Nephron progenitor cell (in vitro differentiated cells): ENCODE measurements at regions not wholly inside any gene's neighbourhood (a gene's known extent, or its start where the extent isn't known, plus 50 kb on each side); places are given as distances from the start of the nearest gene placed in this dataset.

Experiments used
- DNase-seq: peaks from one replicate; pipeline ENCODE4 v3.0.0; 2021
- H3K27ac Mint-ChIP-seq: 2 replicates; pipeline ENCODE4 v1.8.0; 2021; ENCODE audit warnings: mild to moderate bottlenecking, moderate library complexity, mixed read lengths
- H3K27me3 Mint-ChIP-seq: 2 replicates; pipeline ENCODE4 v1.8.0; 2021; ENCODE audit warnings: mild to moderate bottlenecking, low read depth, mixed read lengths; ENCODE audit not compliant: poor library complexity
- H3K36me3 Mint-ChIP-seq: 2 replicates; pipeline ENCODE4 v1.8.0; 2021; ENCODE audit warnings: low read depth, mixed read lengths
- H3K4me1 Mint-ChIP-seq: 2 replicates; pipeline ENCODE4 v1.8.0; 2021; ENCODE audit warnings: mixed read lengths
- H3K4me3 Mint-ChIP-seq: 2 replicates; pipeline ENCODE4 v1.8.0; 2021; ENCODE audit warnings: mild to moderate bottlenecking, moderate library complexity, mixed read lengths
- H3K9me3 Mint-ChIP-seq: 2 replicates; pipeline ENCODE4 v1.8.0; 2021; ENCODE audit warnings: mild to moderate bottlenecking, moderate library complexity, mixed read lengths
- CTCF ChIP-seq: fragments of 200-600 bp; sonication (generic); IDR thresholded peaks from 2 replicates; pipeline ENCODE4 v1.5.0; 2021; ENCODE audit warnings: antibody characterized with exemption

GRCh38 chr3:35078780-35079179 is 560.5 kb upstream of the ARPP21 start:
- no peak for DNase-seq
- Mint-ChIP-seq H3K27ac (no peak overlapping the region), H3K4me1 (no peaks in the 10 kb centered on the region), H3K4me3 (no peak overlapping the region), H3K27me3 (no peaks in the 10 kb centered on the region), H3K9me3 (no peaks in the 10 kb centered on the region), H3K36me3 (no peaks in the 10 kb centered on the region)
- TF ChIP-seq CTCF, result no peak

- no peak for TF ChIP-seq CTCF
- H3K27ac Mint-ChIP-seq, result no peak overlapping the region
- no peak for DNase-seq
- H3K9me3 Mint-ChIP-seq, result no peaks in the 10 kb centered on the region
- no peaks in the 10 kb centered on the region for H3K27me3 Mint-ChIP-seq
- H3K4me3 Mint-ChIP-seq, result no peak overlapping the region
- H3K4me1 Mint-ChIP-seq, result no peaks in the 10 kb centered on the region
- no peaks in the 10 kb centered on the region for H3K36me3 Mint-ChIP-seq
Measured at GRCh38 chr3:35079403-35079802, 559.9 kb upstream of the ARPP21 start.

- H3K4me1 Mint-ChIP-seq, result no peaks in the 10 kb centered on the region
- H3K27ac Mint-ChIP-seq, result no peak overlapping the region
- no peaks in the 10 kb centered on the region for H3K9me3 Mint-ChIP-seq
- H3K27me3 Mint-ChIP-seq, result no peaks in the 10 kb centered on the region
- DNase-seq, result no peak
- no peaks in the 10 kb centered on the region for H3K36me3 Mint-ChIP-seq
- no peak overlapping the region for H3K4me3 Mint-ChIP-seq
- TF ChIP-seq CTCF, result no peak
Measured at GRCh38 chr3:35081899-35082298, 557.4 kb upstream of the ARPP21 start.

GRCh38 chr3:35088943-35089342 is 550.4 kb upstream of the ARPP21 start:
- Mint-ChIP-seq H3K36me3 (no peaks in the 10 kb centered on the region), H3K9me3 (peaks cover 31% of the 10 kb centered on the region), H3K4me3 (no peak overlapping the region), H3K27me3 (no peaks in the 10 kb centered on the region), H3K27ac (no peak overlapping the region), H3K4me1 (no peaks in the 10 kb centered on the region)
- no peak for DNase-seq
- no peak for TF ChIP-seq CTCF

GRCh38 chr3:35114686-35115085 is 524.6 kb upstream of the ARPP21 start:
- Mint-ChIP-seq H3K4me3 (no peak overlapping the region), H3K9me3 (peaks cover 2% of the 10 kb centered on the region), H3K27ac (no peak overlapping the region), H3K27me3 (no peaks in the 10 kb centered on the region), H3K4me1 (peaks cover 7% of the 10 kb centered on the region), H3K36me3 (no peaks in the 10 kb centered on the region)
- no peak for DNase-seq
- TF ChIP-seq CTCF, result no peak

- H3K27ac Mint-ChIP-seq, result no peak overlapping the region
- H3K4me3 Mint-ChIP-seq, result no peak overlapping the region
- no peaks in the 10 kb centered on the region for H3K9me3 Mint-ChIP-seq
- DNase-seq, result no peak
- no peak for TF ChIP-seq CTCF
- peaks cover 2% of the 10 kb centered on the region for H3K4me1 Mint-ChIP-seq
- no peaks in the 10 kb centered on the region for H3K36me3 Mint-ChIP-seq
- peaks cover 3% of the 10 kb centered on the region for H3K27me3 Mint-ChIP-seq
Measured at GRCh38 chr3:35120026-35120425, 519.3 kb upstream of the ARPP21 start.
